HK-2 (cell line): ENCODE measurements at regions not wholly inside any gene's neighbourhood (a gene's known extent, or its start where the extent isn't known, plus 50 kb on each side); places are given as distances from the start of the nearest gene placed in this dataset.
"Not testable (repeated sequence)": the region's sequence is repeated elsewhere in the genome, so short reads cannot be mapped to it uniquely, and the experiment has no call there.

Source experiments
- DNase-seq: peaks from one replicate; pipeline ENCODE4 v3.0.0-alpha.2; 2018; ENCODE audit not compliant: unreplicated experiment

- DNase-seq, result no peak
These were observed 334.7 kb upstream of the ZNF608 start for GRCh38 chr5:125081101-125081500.

DNA sequence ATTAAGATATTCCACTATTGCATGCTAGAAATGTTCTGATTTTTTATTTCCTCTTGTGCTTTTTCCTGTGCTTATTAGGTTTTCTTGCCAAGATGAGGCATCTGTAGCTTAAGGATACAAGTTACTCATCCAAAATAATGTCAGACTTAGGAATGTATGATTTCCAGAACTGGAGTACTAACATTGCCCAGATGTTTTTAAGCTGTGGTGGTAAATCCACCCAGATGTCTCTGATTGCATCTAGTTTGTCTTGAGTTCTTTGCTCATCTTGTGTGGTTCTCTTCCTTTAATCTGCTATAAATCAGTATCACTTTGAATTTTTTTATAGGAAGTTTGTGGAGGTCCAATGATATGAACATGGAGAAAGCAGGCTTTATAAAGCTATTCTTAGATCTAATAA lies 337.5 kb upstream of the ZNF608 start:
- no peak for DNase-seq

GRCh38 chr5:125085797-125086505 lies 339.5 kb upstream of the ZNF608 start:
- no peak for DNase-seq

GRCh38 chr5:125088522-125089105 lies 342.2 kb upstream of the ZNF608 start:
- no peak for DNase-seq

DNA sequence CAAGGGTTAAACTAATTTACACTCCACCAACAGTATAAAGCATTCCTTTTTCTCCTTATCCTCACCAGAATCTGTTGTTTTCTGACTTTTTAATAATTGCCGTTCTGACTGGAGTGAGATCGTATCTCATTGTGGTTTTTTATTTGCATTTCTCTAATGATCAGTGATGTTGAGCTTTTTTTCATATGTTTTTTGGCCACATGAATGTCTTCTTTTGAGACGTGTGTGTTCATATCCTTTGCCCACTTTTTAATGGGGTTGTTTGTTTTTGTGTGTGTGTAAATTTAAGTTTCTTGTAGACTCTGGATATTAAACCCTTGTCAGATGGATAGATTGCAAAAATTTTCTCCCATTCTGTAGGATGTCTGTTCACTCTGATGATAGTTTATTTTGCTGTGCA lies 345.7 kb upstream of the ZNF608 start:
- not testable (repeated sequence) for DNase-seq

DNA sequence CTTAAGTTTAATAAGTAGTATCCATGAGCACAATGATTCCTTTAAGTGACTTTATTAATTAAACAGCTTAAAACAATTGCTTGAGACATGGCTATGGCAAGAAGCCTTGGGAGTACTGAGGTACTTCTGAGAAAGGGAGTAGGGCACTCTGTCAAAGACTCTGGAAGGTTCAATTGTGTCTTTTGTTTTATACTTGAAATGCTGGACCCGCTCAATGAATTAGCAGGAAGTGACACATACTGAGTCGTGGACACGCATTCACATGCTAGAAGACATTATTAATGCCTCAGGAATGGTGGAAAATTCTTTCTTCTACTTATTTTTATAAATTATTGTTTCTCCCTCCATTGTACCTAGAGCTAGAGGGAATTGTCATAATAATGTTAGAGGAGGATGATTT lies 347.3 kb upstream of the ZNF608 start:
- DNase-seq, result peak; percentile 7

- no peak for DNase-seq
These were observed 353.9 kb upstream of the ZNF608 start for GRCh38 chr5:125100342-125100741.

DNA sequence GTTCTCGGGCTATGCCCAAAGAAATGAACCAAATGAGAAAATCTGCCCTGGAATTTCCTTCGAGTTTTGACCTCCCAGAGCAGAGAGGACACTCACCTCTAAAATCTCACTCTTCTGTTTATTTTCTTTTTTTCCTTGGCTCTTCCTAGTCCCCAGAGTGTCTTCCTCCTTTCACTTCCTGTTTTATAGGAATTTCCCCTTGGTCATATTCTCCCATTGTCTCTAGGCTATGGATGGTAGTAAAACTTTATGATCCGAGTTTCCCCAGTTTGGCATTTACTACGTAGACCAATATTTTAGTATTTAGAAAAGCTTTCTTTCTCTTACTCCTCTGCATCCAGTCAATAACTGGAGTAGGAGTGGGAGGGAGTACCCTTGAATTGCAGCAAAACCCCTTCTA lies 354.5 kb upstream of the ZNF608 start:
- no peak for DNase-seq

DNA sequence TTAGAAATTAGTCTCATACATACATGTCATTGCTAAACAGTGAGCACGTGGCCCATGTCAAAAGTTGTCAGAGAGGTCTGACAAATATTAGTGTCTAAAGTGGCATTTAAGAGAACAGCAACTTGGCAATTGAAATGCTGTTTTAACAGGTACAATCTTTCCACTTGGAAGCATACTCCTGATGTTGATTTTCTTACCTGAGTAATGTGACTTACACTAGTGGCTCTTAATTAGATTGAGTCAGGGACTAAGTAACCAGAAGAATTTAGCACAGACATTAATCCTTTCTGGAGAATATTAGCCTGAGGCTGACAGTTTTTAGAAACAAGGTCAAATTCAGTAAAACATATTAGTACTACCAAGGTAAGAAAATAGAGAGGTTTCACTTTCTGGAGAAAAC lies 357.0 kb upstream of the ZNF608 start:
- no peak for DNase-seq

DNA sequence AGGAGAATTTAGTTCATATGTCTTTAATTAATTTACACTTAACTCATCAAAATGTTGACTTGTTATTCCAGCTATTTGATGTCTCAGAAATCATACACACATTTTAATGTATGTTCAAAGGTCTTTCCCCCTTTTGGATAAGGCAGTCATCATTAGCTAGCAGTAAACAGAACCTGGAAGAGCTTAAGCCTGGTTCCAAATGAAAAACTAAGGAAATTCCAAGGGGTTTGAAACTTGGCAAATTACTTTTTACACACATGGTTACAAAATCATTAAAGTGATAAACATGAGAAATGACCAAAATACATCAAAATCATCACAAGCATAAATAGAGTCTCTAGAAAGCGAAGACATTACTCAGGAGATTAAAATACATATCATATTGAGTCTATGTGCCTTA lies 359.8 kb upstream of the ZNF608 start:
- no peak for DNase-seq

- DNase-seq, result no peak
These were observed 360.4 kb upstream of the ZNF608 start for GRCh38 chr5:125106881-125107280.

- no peak for DNase-seq
These were observed 362.9 kb upstream of the ZNF608 start for GRCh38 chr5:125109293-125109692.

DNA sequence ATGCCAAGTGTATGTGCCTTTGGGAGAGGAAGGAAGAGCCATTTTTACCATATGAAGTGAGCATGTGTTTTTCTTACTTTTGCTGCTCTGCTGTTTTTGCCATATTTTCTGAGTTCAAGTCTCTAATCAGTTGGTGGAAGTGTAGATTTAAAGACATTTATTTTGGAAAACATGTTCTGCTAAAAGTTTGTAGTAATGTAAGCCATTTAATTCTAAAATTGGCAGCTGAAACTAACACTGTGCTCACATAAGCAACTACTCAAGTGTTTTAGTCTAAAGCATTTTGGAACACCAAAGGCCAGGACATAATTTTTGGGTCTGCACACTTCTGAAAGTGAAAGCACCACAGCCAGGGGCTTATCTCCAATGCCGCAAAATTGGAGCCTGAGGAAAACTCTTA lies 363.4 kb upstream of the ZNF608 start:
- DNase-seq, result no peak

GRCh38 chr5:125112196-125112595 lies 365.8 kb upstream of the ZNF608 start:
- DNase-seq, result no peak

- no peak for DNase-seq
These were observed 366.9 kb upstream of the ZNF608 start for GRCh38 chr5:125113328-125113727.

DNA sequence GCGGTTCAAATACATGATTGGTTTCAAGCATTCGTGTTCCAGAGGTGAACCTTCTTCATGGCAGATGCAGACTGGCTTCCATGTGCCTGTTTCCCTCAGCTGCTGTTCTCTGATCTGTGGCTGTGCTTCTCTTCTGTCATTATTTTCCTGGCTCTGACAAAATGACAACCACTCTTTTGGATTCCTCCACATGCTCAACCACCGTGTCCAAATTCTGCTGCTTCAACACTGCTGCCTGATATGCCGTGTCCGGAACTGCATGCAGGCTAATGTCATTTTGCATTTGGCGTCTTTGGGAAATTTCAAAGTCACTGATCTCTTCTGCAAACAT lies 368.7 kb upstream of the ZNF608 start:
- no peak for DNase-seq

GRCh38 chr5:125117566-125117965 lies 371.1 kb upstream of the ZNF608 start:
- no peak for DNase-seq

- no peak for DNase-seq
These were observed 373.6 kb upstream of the ZNF608 start for GRCh38 chr5:125120012-125120411.

- DNase-seq, result no peak
These were observed 378.8 kb upstream of the ZNF608 start for GRCh38 chr5:125125031-125125823.

DNA sequence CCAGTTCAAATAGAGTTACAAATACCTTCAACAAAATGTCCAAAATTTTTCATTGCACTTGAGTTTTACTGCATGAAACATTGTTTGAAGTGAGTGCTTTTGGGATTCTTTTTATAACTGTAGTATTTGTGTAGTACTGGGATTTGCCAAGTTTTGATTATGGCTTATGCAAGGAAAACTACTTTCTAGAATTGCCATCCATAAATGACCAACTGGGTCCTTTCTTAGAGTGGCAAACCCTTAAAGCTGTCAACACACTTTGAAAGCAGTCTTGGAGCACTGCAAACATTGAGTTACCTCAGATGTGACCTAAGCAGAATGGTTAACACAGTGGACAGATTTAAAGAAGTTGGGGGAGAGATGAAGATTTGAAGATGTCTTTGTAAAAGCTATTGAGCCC lies 379.6 kb upstream of the ZNF608 start:
- DNase-seq, result no peak

GRCh38 chr5:125129151-125129806 lies 382.8 kb upstream of the ZNF608 start:
- no peak for DNase-seq

DNA sequence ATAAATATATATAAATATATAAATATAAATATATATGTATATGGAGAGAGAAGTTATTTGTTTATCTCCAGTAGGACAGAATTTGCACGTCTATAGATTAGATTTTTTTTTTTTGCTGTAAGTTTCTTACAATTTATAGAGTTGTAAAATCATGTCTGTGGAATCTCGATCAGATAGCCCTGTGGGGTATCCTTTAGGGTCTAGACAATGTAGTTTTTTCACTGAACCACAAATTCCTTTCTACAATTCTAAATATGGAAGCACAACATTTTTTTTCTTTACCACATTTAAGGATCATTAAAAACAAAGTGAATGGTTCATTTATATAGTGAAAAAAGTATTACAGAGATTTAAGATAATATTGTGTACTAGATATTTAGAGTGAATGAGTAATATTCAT lies 384.2 kb upstream of the ZNF608 start:
- no peak for DNase-seq
